ENCODE measurements at regions not wholly inside any gene's neighbourhood (a gene's known extent, or its start where the extent isn't known, plus 50 kb on each side); places are given as distances from the start of the nearest gene placed in this dataset.

GRCh38 chr4:66991521-66991920 is 553.8 kb downstream of the CENPC start:
- Histone ChIP-seq H3K4me3 (ENCODE audit: insufficient read depth, low read length, poor library complexity, severe bottlenecking) (no peak overlapping the region), H4K20me1 (ENCODE audit: low read depth, low read length) (no peaks in the 10 kb centered on the region), H3K36me3 (ENCODE audit: low read length) (no peaks in the 10 kb centered on the region), H3K9me3 (ENCODE audit: insufficient read depth, low read length) (no peaks in the 10 kb centered on the region), H3K4me2 (ENCODE audit: low read depth, low read length, poor library complexity, severe bottlenecking) (no peak overlapping the region), H3F3A (ENCODE audit: insufficient read depth) (no peaks in the 10 kb centered on the region), H3K9me2 (replicated peaks; ENCODE audit: insufficient read depth, low read length) (no peaks in the 10 kb centered on the region), H3K27ac (ENCODE audit: low read depth, low read length) (no peak overlapping the region), H2AFZ (ENCODE audit: low read depth, low read length, severe bottlenecking) (no peak overlapping the region), H3K27me3 (ENCODE audit: low read length) (no peaks in the 10 kb centered on the region), H3K79me2 (ENCODE audit: insufficient read depth, low read length) (no peaks in the 10 kb centered on the region), H3K9ac (ENCODE audit: low read length) (no peak overlapping the region)
- TF ChIP-seq CTCF (IDR thresholded peaks at IDR 0.05; ENCODE audit: insufficient read depth, low read length, poor library complexity, severe bottlenecking), result no peak
- TF ChIP-seq EZH2phosphoT487 (conservative IDR thresholded peaks at IDR 0.05; ENCODE audit: low read length), result no peak

- no peak for TF ChIP-seq CTCF (IDR thresholded peaks at IDR 0.05; ENCODE audit: insufficient read depth, low read length, poor library complexity, severe bottlenecking)
- no peak for TF ChIP-seq EZH2phosphoT487 (conservative IDR thresholded peaks at IDR 0.05; ENCODE audit: low read length)
- no peaks in the 10 kb centered on the region for H3K36me3 ChIP-seq (ENCODE audit: low read length)
Measured at GRCh38 chr4:66974665-66975064, 570.6 kb downstream of the CENPC start.

GRCh38 chr4:66972087-66972486 is 573.2 kb downstream of the CENPC start:
- no peak overlapping the region for H3K27ac ChIP-seq (ENCODE audit: low read depth, low read length)
- H3K79me2 ChIP-seq (ENCODE audit: insufficient read depth, low read length), result no peaks in the 10 kb centered on the region
- H3K9me3 ChIP-seq (ENCODE audit: insufficient read depth, low read length), result no peaks in the 10 kb centered on the region
- no peak overlapping the region for H3K4me2 ChIP-seq (ENCODE audit: low read depth, low read length, poor library complexity, severe bottlenecking)
- H3K36me3 ChIP-seq (ENCODE audit: low read length), result no peaks in the 10 kb centered on the region
- no peak overlapping the region for H3K9ac ChIP-seq (ENCODE audit: low read length)
- no peaks in the 10 kb centered on the region for H3K9me2 ChIP-seq (replicated peaks; ENCODE audit: insufficient read depth, low read length)
- H3K4me3 ChIP-seq (ENCODE audit: insufficient read depth, low read length, poor library complexity, severe bottlenecking), result no peak overlapping the region
- TF ChIP-seq CTCF (IDR thresholded peaks at IDR 0.05; ENCODE audit: insufficient read depth, low read length, poor library complexity, severe bottlenecking) (no peak), EZH2phosphoT487 (conservative IDR thresholded peaks at IDR 0.05; ENCODE audit: low read length) (no peak)
- no peaks in the 10 kb centered on the region for H3F3A ChIP-seq (ENCODE audit: insufficient read depth)
- no peaks in the 10 kb centered on the region for H3K27me3 ChIP-seq (ENCODE audit: low read length)
- H2AFZ ChIP-seq (ENCODE audit: low read depth, low read length, severe bottlenecking), result no peak overlapping the region
- H4K20me1 ChIP-seq (ENCODE audit: low read depth, low read length), result no peaks in the 10 kb centered on the region

More at GRCh38 chr4:66974665-66975064, 570.6 kb downstream of the CENPC start:
- Histone ChIP-seq H3K27ac (ENCODE audit: low read depth, low read length) (no peak overlapping the region), H3K27me3 (ENCODE audit: low read length) (no peaks in the 10 kb centered on the region), H4K20me1 (ENCODE audit: low read depth, low read length) (no peaks in the 10 kb centered on the region), H3K9ac (ENCODE audit: low read length) (no peak overlapping the region), H3K4me2 (ENCODE audit: low read depth, low read length, poor library complexity, severe bottlenecking) (no peak overlapping the region), H3K79me2 (ENCODE audit: insufficient read depth, low read length) (no peaks in the 10 kb centered on the region), H2AFZ (ENCODE audit: low read depth, low read length, severe bottlenecking) (no peak overlapping the region), H3K9me2 (replicated peaks; ENCODE audit: insufficient read depth, low read length) (no peaks in the 10 kb centered on the region), H3K9me3 (ENCODE audit: insufficient read depth, low read length) (no peaks in the 10 kb centered on the region), H3K4me3 (ENCODE audit: insufficient read depth, low read length, poor library complexity, severe bottlenecking) (no peak overlapping the region), H3F3A (ENCODE audit: insufficient read depth) (no peaks in the 10 kb centered on the region)

Data from SU-DHL-6 (cell line).